H1 (cell line): ENCODE measurements at regions not wholly inside any gene's neighbourhood (a gene's known extent, or its start where the extent isn't known, plus 50 kb on each side); places are given as distances from the start of the nearest gene placed in this dataset.

ENCODE experiments used
- ATF2 ChIP-seq: IDR thresholded peaks from 2 replicates; pipeline ENCODE4 v1.6.1; 2012; ENCODE audit warnings: low read length, inconsistent platforms
- CTCF ChIP-seq, 3 experiments: IDR thresholded peaks; 1 replicate in 2 of 3; 2 replicates in 1 of 3; pipeline versions ENCODE4 v1.5.1 to v1.6.1; 2011; ENCODE audit warnings: low read length in 3 of 3, mild to moderate bottlenecking in 3 of 3, inconsistent platforms in 2 of 3, low read depth in 1 of 3, moderate library complexity in 1 of 3; ENCODE audit not compliant: insufficient read depth in 1 of 3; ENCODE audit errors: control extremely low read depth in 1 of 3
- GTF2F1 ChIP-seq: IDR thresholded peaks from 2 replicates; pipeline ENCODE4 v1.6.1; 2012; ENCODE audit warnings: low read depth, low read length, improper control_type of control experiment, borderline replicate concordance
- MAFK ChIP-seq: IDR thresholded peaks from 2 replicates; pipeline ENCODE4 v1.6.1; 2012; ENCODE audit warnings: low read depth, mild to moderate bottlenecking, improper control_type of control experiment, low read length
- RAD21 ChIP-seq, 2 experiments: IDR thresholded peaks in 1 of 2; conservative IDR thresholded peaks in 1 of 2; 2 replicates each; pipeline ENCODE4 v1.6.1; 2011; ENCODE audit warnings: low read depth in 2 of 2, low read length in 2 of 2, improper control_type of control experiment in 1 of 2, inconsistent platforms in 1 of 2, mild to moderate bottlenecking in 1 of 2, moderate library complexity in 1 of 2
- SIN3A ChIP-seq, 2 experiments: IDR thresholded peaks in 1 of 2; conservative IDR thresholded peaks in 1 of 2; 2 replicates each; pipeline ENCODE4 v1.6.1; 2011 to 2012; ENCODE audit warnings: low read length in 2 of 2, improper control_type of control experiment in 1 of 2, low read depth in 1 of 2, mild to moderate bottlenecking in 1 of 2
- SP1 ChIP-seq: IDR thresholded peaks from 2 replicates; pipeline ENCODE4 v1.6.1; 2011; ENCODE audit warnings: low read depth, low read length
- USF2 ChIP-seq: IDR thresholded peaks from 2 replicates; pipeline ENCODE4 v1.6.1; 2011; ENCODE audit warnings: low read length, improper control_type of control experiment
- ZNF274 ChIP-seq: IDR thresholded peaks from 2 replicates; pipeline ENCODE4 v1.7.0; 2012; ENCODE audit warnings: low read length, borderline replicate concordance; ENCODE audit errors: extremely low read depth

- no peak for TF ChIP-seq ZNF274
- no peak for TF ChIP-seq SIN3A (conservative IDR thresholded peaks at IDR 0.05 in 1 of 2, IDR thresholded peaks at IDR 0.05 in 1 of 2; ENCODE audit: low read depth in 1 of 2, low read length in 2 of 2)
- no peak for TF ChIP-seq RAD21 (IDR thresholded peaks at IDR 0.05 in 1 of 2, conservative IDR thresholded peaks at IDR 0.05 in 1 of 2; ENCODE audit: low read depth in 2 of 2, low read length in 2 of 2)
- TF ChIP-seq CTCF (IDR thresholded peaks at IDR 0.05; ENCODE audit: control extremely low read depth in 1 of 3, insufficient read depth in 1 of 3, low read depth in 1 of 3, low read length in 3 of 3), result no peak
- no peak for TF ChIP-seq MAFK
- no peak for TF ChIP-seq SP1
- no peak for TF ChIP-seq GTF2F1
- no peak for TF ChIP-seq ATF2
- TF ChIP-seq USF2, result no peak
Observed at GRCh38 chr3:187804120-187804744, 59.0 kb upstream of the BCL6 start.
